OCI-LY7 (cell line): ENCODE measurements at regions not wholly inside any gene's neighbourhood (a gene's known extent, or its start where the extent isn't known, plus 50 kb on each side); places are given as distances from the start of the nearest gene placed in this dataset.

Experiments
- BruUV-seq: library from RNA; stranded (reverse); fragments of 400-500 nt; replicated peaks from 2 replicates; lab custom pipeline; 2021; lab: Mats Ljungman, UMichigan
- CTCF ChIA-PET: fragments of 300-600 bp; sonication (Branson Sonifier 250); formaldehyde crosslinking; loops from one replicate; lab custom pipeline; 2022; ENCODE audit warnings: antibody characterized with exemption; ENCODE audit not compliant: unreplicated experiment; lab: Charles Lee
- POLR2A ChIA-PET: fragments of 300-600 bp; sonication (Branson Sonifier 250); formaldehyde crosslinking; loops from one replicate; lab custom pipeline; 2022; ENCODE audit warnings: antibody characterized with exemption; lab: Charles Lee
- DNase-seq: peaks from one replicate; pipeline ENCODE4 v3.0.0-alpha.2; 2015; ENCODE audit warnings: low spot score
- H2AFZ ChIP-seq: fragments of 200-600 bp; sonication (generic), shearing (Covaris generic); 2 replicates; pipeline ENCODE4 v1.6.1; 2014; ENCODE audit warnings: mild to moderate bottlenecking, antibody characterized with exemption, low read length, moderate library complexity
- H3K27ac ChIP-seq: fragments of 200-600 bp; sonication (generic); 2 replicates; pipeline ENCODE4 v1.5.1; 2014; ENCODE audit warnings: mixed run types, low read depth, mild to moderate bottlenecking, moderate library complexity, low read length, inconsistent platforms; ENCODE audit not compliant: poor library complexity, severe bottlenecking
- H3K36me3 ChIP-seq: fragments of 200-600 bp; sonication (generic); 2 replicates; pipeline ENCODE4 v1.6.1; 2014; ENCODE audit warnings: mild to moderate bottlenecking, antibody characterized with exemption, low read length, moderate library complexity, mixed read lengths; ENCODE audit not compliant: insufficient read depth
- H3K4me1 ChIP-seq: fragments of 200-600 bp; sonication (generic); 2 replicates; pipeline ENCODE4 v1.5.1; 2014; ENCODE audit warnings: mild to moderate bottlenecking, low read length; ENCODE audit not compliant: insufficient read depth, poor library complexity, severe bottlenecking
- H3K4me2 ChIP-seq: fragments of 200-600 bp; sonication (generic); 2 replicates; pipeline ENCODE4 v1.6.1; 2014; ENCODE audit warnings: mild to moderate bottlenecking, low read length
- H3K4me3 ChIP-seq: fragments of 200-600 bp; sonication (generic); 2 replicates; pipeline ENCODE4 v1.5.1; 2014; ENCODE audit warnings: mild to moderate bottlenecking, low read depth, low read length; ENCODE audit not compliant: poor library complexity, severe bottlenecking
- H3K79me2 ChIP-seq: fragments of 200-600 bp; sonication (generic); 2 replicates; pipeline ENCODE4 v1.6.1; 2016; ENCODE audit warnings: low read depth, mild to moderate bottlenecking, low read length, moderate library complexity, mixed read lengths; ENCODE audit not compliant: insufficient read depth
- H3K9me2 ChIP-seq: fragments of 200-600 bp; sonication (generic); 2 replicates; pipeline ENCODE4 v1.6.1; 2016; ENCODE audit warnings: mild to moderate bottlenecking, low read length, mixed read lengths; ENCODE audit not compliant: insufficient read depth
- H3K9me3 ChIP-seq: fragments of 200-600 bp; sonication (generic); 2 replicates; pipeline ENCODE4 v1.6.1; 2014; ENCODE audit warnings: mild to moderate bottlenecking, mixed run types, low read length, mixed read lengths
- H4K20me1 ChIP-seq: fragments of 200-600 bp; sonication (generic); 2 replicates; pipeline ENCODE4 v1.6.1; 2014; ENCODE audit warnings: mild to moderate bottlenecking, antibody characterized with exemption, low read length, moderate library complexity, mixed read lengths; ENCODE audit not compliant: insufficient read depth
- CTCF ChIP-seq: fragments of 200-600 bp; sonication (generic); conservative IDR thresholded peaks from 2 replicates; pipeline ENCODE4 v1.5.1; 2014; ENCODE audit warnings: mild to moderate bottlenecking, antibody characterized with exemption, low read length, moderate library complexity, mixed read lengths
- EZH2phosphoT487 ChIP-seq: fragments of 200-600 bp; sonication (generic); IDR thresholded peaks from 2 replicates; pipeline ENCODE4 v1.6.1; 2018; ENCODE audit warnings: low read depth, borderline replicate concordance, mild to moderate bottlenecking, mixed run types, antibody characterized with exemption, low read length, moderate library complexity, mixed read lengths
- intact Hi-C: fragments of 100-400 bp; cut with micrococcal nuclease; formaldehyde crosslinking; loops from one replicate; pipeline ENCODE4 v1.10.0; 2022; ENCODE audit not compliant: unreplicated experiment

GRCh38 chr5:142396436-142397038 is 71.7 kb upstream of the SPRY4 start:
- no peaks in the 10 kb centered on the region for H3K79me2 ChIP-seq
- H3K4me2 ChIP-seq, result no peak overlapping the region
- no peaks in the 10 kb centered on the region for H3K9me3 ChIP-seq
- no peaks in the 10 kb centered on the region for H3K36me3 ChIP-seq
- ChIA-PET POLR2A (interaction anchor here (0.7 kb wide), 1 partner anchor 113 kb away, joined by 3 read pairs; no protein-coding TSS in a partner anchor), CTCF (no interaction called here)
- no peaks in the 10 kb centered on the region for H3K4me1 ChIP-seq
- H2AFZ ChIP-seq, result no peak overlapping the region
- DNase-seq, result no peak
- TF ChIP-seq CTCF (no peak), EZH2phosphoT487 (no peak)
- intact Hi-C loops, result no loop called here
- no peak overlapping the region for H3K4me3 ChIP-seq
- no TSS peak for BruUV-seq
- H3K9me2 ChIP-seq, result no peaks in the 10 kb centered on the region
- no peaks in the 10 kb centered on the region for H4K20me1 ChIP-seq
- no peak overlapping the region for H3K27ac ChIP-seq

GRCh38 chr5:142395334-142395733 is 70.5 kb upstream of the SPRY4 start:
- no peaks in the 10 kb centered on the region for H3K9me2 ChIP-seq
- no peaks in the 10 kb centered on the region for H3K4me1 ChIP-seq
- H2AFZ ChIP-seq, result no peak overlapping the region
- H3K79me2 ChIP-seq, result no peaks in the 10 kb centered on the region
- no peak overlapping the region for H3K4me2 ChIP-seq
- H3K27ac ChIP-seq, result no peak overlapping the region
- no peak for DNase-seq
- H3K4me3 ChIP-seq, result no peak overlapping the region
- intact Hi-C loops, result no loop called here
- no TSS peak for BruUV-seq
- TF ChIP-seq CTCF (no peak), EZH2phosphoT487 (no peak)
- H3K36me3 ChIP-seq, result no peaks in the 10 kb centered on the region
- H3K9me3 ChIP-seq, result no peaks in the 10 kb centered on the region
- POLR2A ChIA-PET, result interaction anchor here (0.7 kb wide), 1 partner anchor 417 kb away, joined by 4 read pairs; no protein-coding TSS in a partner anchor
- CTCF ChIA-PET, result no interaction called here
- no peaks in the 10 kb centered on the region for H4K20me1 ChIP-seq

GRCh38 chr5:142391058-142391845 is 66.4 kb upstream of the SPRY4 start:
- no peaks in the 10 kb centered on the region for H4K20me1 ChIP-seq
- no peaks in the 10 kb centered on the region for H3K9me2 ChIP-seq
- BruUV-seq, result no TSS peak
- H3K4me2 ChIP-seq, result no peak overlapping the region
- POLR2A ChIA-PET, result no interaction called here
- H3K9me3 ChIP-seq, result no peaks in the 10 kb centered on the region
- no peak overlapping the region for H2AFZ ChIP-seq
- DNase-seq, result no peak
- no peaks in the 10 kb centered on the region for H3K79me2 ChIP-seq
- no peak for TF ChIP-seq CTCF
- no peak for TF ChIP-seq EZH2phosphoT487
- H3K4me1 ChIP-seq, result no peaks in the 10 kb centered on the region
- H3K27ac ChIP-seq, result no peak overlapping the region
- intact Hi-C loops, result no loop called here
- no peak overlapping the region for H3K4me3 ChIP-seq
- H3K36me3 ChIP-seq, result no peaks in the 10 kb centered on the region
- CTCF ChIA-PET, result no interaction called here
